ENCODE measurements at regions not wholly inside any gene's neighbourhood (a gene's known extent, or its start where the extent isn't known, plus 50 kb on each side); places are given as distances from the start of the nearest gene placed in this dataset.

DNA sequence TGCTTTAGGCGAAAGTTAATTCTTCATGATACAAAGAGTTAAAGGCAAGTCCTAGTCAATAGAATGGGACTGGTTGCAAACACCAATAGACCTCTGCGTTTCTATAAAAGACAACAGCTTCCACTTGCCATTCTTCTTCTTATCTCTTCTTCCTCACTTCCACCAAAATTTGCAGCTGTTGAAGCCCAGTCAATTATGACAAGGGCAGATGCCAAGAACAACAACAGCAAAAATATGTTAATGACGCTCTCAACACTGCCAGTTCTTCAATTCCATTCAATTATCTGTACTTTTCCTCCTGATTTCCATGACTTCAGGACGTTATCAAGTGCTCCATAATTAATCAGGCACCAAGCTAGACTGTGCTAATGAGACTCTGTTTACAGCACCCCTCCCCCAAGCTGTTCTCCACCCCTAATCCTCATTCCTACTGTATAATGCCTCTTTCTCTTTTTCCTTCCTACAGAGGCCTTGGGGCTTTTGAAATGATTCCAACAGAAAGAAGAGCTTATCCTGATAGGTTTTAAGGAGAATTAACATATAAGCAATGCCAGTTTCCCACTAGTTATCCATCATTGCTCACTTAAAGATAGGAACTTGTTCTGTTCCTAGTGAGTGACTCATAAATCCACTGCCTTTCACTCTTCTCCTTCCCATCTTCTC is 1160.5 kb downstream of the IGSF11 start:
- H4K5ac ChIP-seq (ENCODE audit: low read length) = no peak overlapping the region
- H3K79me1 ChIP-seq (ENCODE audit: low read length) = no peaks in the 10 kb centered on the region
- H3K56ac ChIP-seq (ENCODE audit: low read length) = no peak overlapping the region
- WGBS (ENCODE audit: extremely low coverage, insufficient coverage, low lambda C conversion rate) = no CpG with 5 or more reads among the region's 4 CpGs
- H2AK5ac ChIP-seq (ENCODE audit: low read length) = no peak overlapping the region
- H3K27ac ChIP-seq (ENCODE audit: low read depth, low read length) = no peak overlapping the region
- no peak overlapping the region for H3K23ac ChIP-seq (ENCODE audit: low read length)
- no peak overlapping the region for H3K9ac ChIP-seq (ENCODE audit: low read length)
- no peak overlapping the region for H3K18ac ChIP-seq (ENCODE audit: low read length)
- H2BK15ac ChIP-seq (replicated peaks; ENCODE audit: low read depth) = no peak overlapping the region
- H3K4me3 ChIP-seq (ENCODE audit: low read length) = no peak overlapping the region
- H2BK5ac ChIP-seq (ENCODE audit: low read length) = no peak overlapping the region
- no peak overlapping the region for H3K4me2 ChIP-seq (ENCODE audit: low read length)
- peaks cover 4% of the 10 kb centered on the region for H3K4me1 ChIP-seq (ENCODE audit: control insufficient read depth, low read depth, low read length)
- peak; percentile 68 for DNase-seq
- H4K8ac ChIP-seq (ENCODE audit: low read depth, low read length) = no peak overlapping the region
- no peaks in the 10 kb centered on the region for H3K27me3 ChIP-seq (ENCODE audit: insufficient read depth, low read length, poor library complexity)
- no peak overlapping the region for H3K4ac ChIP-seq (ENCODE audit: low read depth, low read length)
- no peaks in the 10 kb centered on the region for H3K79me2 ChIP-seq (ENCODE audit: control insufficient read depth, insufficient read depth, low read length)
- H3K36me3 ChIP-seq (ENCODE audit: control insufficient read depth, insufficient read depth, low read length) = no peaks in the 10 kb centered on the region
- H2BK120ac ChIP-seq (ENCODE audit: low read depth, low read length) = no peak overlapping the region

DNA sequence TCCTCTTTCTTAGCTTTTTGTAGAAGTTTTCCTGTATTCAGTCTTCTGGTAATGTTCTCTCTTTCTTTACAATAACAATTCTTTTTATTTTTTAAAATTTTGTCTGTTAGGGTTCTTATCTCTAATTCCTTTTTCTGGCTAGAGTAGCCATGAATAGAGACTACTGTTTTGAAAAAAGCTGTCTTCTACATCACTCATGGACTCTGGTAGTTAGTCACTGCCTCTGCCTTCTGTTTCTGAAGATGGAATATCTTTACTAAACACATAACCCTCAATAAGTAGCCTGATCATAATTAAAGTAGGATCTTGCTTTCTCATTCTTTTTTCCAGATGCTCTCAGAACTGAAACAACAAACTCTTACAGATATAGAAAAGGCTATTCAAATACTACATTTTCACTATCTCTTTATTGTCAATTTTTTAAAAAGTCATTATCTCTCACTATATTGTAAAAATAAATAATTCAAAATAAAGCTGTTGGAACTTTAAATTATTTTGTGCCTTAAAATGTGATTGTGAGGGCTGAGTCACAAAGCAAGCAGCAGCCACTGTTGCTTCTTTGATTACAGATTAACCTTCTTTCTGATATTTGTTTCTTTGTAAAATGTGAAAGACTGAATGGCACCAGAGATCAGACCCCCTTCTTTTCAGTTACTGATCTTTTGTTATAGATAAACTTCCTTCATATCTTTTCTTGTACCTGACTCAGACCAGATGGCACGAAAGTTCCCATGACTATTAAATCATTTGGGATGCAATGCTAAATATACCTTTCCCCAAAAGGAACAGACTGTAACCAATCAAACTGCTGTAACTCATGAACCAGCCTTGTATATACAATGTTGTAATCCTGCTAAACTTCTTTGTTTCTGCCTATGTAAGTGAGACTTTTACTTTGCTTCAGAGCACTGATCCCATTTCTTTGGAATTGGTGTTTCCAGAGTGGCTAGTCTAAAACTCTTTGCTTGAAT is 1159.5 kb downstream of the IGSF11 start:
- H3K4me2 ChIP-seq (ENCODE audit: low read length) = no peak overlapping the region
- H4K8ac ChIP-seq (ENCODE audit: low read depth, low read length) = no peak overlapping the region
- no peak overlapping the region for H3K27ac ChIP-seq (ENCODE audit: low read depth, low read length)
- H3K23ac ChIP-seq (ENCODE audit: low read length) = no peak overlapping the region
- H2BK15ac ChIP-seq (replicated peaks; ENCODE audit: low read depth) = no peak overlapping the region
- DNase-seq = no peak
- H2BK120ac ChIP-seq (ENCODE audit: low read depth, low read length) = no peak overlapping the region
- no peak overlapping the region for H3K4me3 ChIP-seq (ENCODE audit: low read length)
- no peak overlapping the region for H2BK5ac ChIP-seq (ENCODE audit: low read length)
- H3K79me1 ChIP-seq (ENCODE audit: low read length) = no peaks in the 10 kb centered on the region
- H3K56ac ChIP-seq (ENCODE audit: low read length) = no peak overlapping the region
- H3K9ac ChIP-seq (ENCODE audit: low read length) = no peak overlapping the region
- no peaks in the 10 kb centered on the region for H3K36me3 ChIP-seq (ENCODE audit: control insufficient read depth, insufficient read depth, low read length)
- no peak overlapping the region for H2AK5ac ChIP-seq (ENCODE audit: low read length)
- H3K79me2 ChIP-seq (ENCODE audit: control insufficient read depth, insufficient read depth, low read length) = no peaks in the 10 kb centered on the region
- peaks cover 4% of the 10 kb centered on the region for H3K4me1 ChIP-seq (ENCODE audit: control insufficient read depth, low read depth, low read length)
- WGBS (ENCODE audit: extremely low coverage, insufficient coverage, low lambda C conversion rate) = no CpG with 5 or more reads among the region's 1 CpG
- H3K27me3 ChIP-seq (ENCODE audit: insufficient read depth, low read length, poor library complexity) = no peaks in the 10 kb centered on the region
- H3K4ac ChIP-seq (ENCODE audit: low read depth, low read length) = no peak overlapping the region
- no peak overlapping the region for H3K18ac ChIP-seq (ENCODE audit: low read length)
- no peak overlapping the region for H4K5ac ChIP-seq (ENCODE audit: low read length)

DNA sequence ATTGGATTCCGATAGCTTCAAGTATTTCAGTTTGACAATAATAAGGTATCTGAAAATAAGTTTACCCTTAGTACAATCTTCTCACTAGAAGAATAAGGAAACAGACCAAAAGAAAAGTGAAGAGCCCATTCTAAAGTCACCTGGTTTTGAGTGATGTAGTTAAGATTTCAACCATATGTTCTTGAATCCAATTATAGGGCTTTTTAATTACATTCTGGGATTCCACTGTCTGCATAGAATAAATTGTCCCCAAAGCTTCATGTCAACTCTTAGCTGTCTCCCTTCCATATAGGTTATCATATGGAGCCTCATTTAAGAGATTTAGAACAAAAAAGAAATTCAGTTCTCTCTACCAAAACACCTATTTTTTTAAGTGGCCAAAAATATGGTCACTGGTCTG is 1158.8 kb downstream of the IGSF11 start:
- Histone ChIP-seq H3K23ac (ENCODE audit: low read length) (no peak overlapping the region), H3K27ac (ENCODE audit: low read depth, low read length) (no peak overlapping the region), H2BK120ac (ENCODE audit: low read depth, low read length) (no peak overlapping the region), H3K36me3 (ENCODE audit: control insufficient read depth, insufficient read depth, low read length) (no peaks in the 10 kb centered on the region), H3K4me3 (ENCODE audit: low read length) (no peak overlapping the region), H4K5ac (ENCODE audit: low read length) (no peak overlapping the region), H3K4ac (ENCODE audit: low read depth, low read length) (no peak overlapping the region), H3K79me1 (ENCODE audit: low read length) (no peaks in the 10 kb centered on the region), H2BK15ac (replicated peaks; ENCODE audit: low read depth) (no peak overlapping the region), H3K27me3 (ENCODE audit: insufficient read depth, low read length, poor library complexity) (no peaks in the 10 kb centered on the region), H3K4me1 (ENCODE audit: control insufficient read depth, low read depth, low read length) (peaks cover 4% of the 10 kb centered on the region), H3K56ac (ENCODE audit: low read length) (no peak overlapping the region), H2AK5ac (ENCODE audit: low read length) (no peak overlapping the region), H3K79me2 (ENCODE audit: control insufficient read depth, insufficient read depth, low read length) (no peaks in the 10 kb centered on the region), H3K4me2 (ENCODE audit: low read length) (no peak overlapping the region), H4K8ac (ENCODE audit: low read depth, low read length) (no peak overlapping the region), H3K9ac (ENCODE audit: low read length) (no peak overlapping the region), H3K18ac (ENCODE audit: low read length) (no peak overlapping the region), H2BK5ac (ENCODE audit: low read length) (no peak overlapping the region)
- DNase-seq = no peak
- no CpG with 5 or more reads among the region's 1 CpG for WGBS (ENCODE audit: extremely low coverage, insufficient coverage, low lambda C conversion rate)

DNA sequence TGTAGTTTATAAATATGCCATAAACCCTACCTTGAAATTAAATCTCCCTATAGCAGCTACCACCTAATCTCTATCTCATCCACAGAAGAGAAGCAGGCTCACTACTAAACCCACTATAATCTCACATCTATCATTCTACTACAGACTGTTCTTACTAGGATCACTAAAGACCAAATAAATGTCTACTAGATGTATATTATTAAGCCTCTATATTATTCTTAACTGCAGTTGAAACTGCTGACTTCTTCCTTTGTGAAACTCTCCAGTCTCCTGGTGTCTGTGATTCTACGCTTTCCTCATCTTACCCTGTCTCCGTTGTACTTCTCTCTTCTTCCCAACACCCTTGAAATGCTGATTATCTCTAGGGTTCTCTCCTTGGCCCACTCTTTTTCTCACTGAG is 1154.0 kb downstream of the IGSF11 start:
- no peak overlapping the region for H3K9ac ChIP-seq (ENCODE audit: low read length)
- no peaks in the 10 kb centered on the region for H3K36me3 ChIP-seq (ENCODE audit: control insufficient read depth, insufficient read depth, low read length)
- H2BK5ac ChIP-seq (ENCODE audit: low read length) = no peak overlapping the region
- H4K8ac ChIP-seq (ENCODE audit: low read depth, low read length) = no peak overlapping the region
- H2AK5ac ChIP-seq (ENCODE audit: low read length) = no peak overlapping the region
- no CpG with 5 or more reads among the region's 2 CpGs for WGBS (ENCODE audit: extremely low coverage, insufficient coverage, low lambda C conversion rate)
- no peak overlapping the region for H3K56ac ChIP-seq (ENCODE audit: low read length)
- H3K4me1 ChIP-seq (ENCODE audit: control insufficient read depth, low read depth, low read length) = peaks cover 2% of the 10 kb centered on the region
- no peak for DNase-seq
- H3K27me3 ChIP-seq (ENCODE audit: insufficient read depth, low read length, poor library complexity) = peaks cover 1% of the 10 kb centered on the region
- H2BK15ac ChIP-seq (replicated peaks; ENCODE audit: low read depth) = no peak overlapping the region
- H4K5ac ChIP-seq (ENCODE audit: low read length) = no peak overlapping the region
- H3K27ac ChIP-seq (ENCODE audit: low read depth, low read length) = no peak overlapping the region
- no peak overlapping the region for H3K23ac ChIP-seq (ENCODE audit: low read length)
- H3K4me3 ChIP-seq (ENCODE audit: low read length) = no peak overlapping the region
- H2BK120ac ChIP-seq (ENCODE audit: low read depth, low read length) = no peak overlapping the region
- no peak overlapping the region for H3K4ac ChIP-seq (ENCODE audit: low read depth, low read length)
- H3K79me1 ChIP-seq (ENCODE audit: low read length) = no peaks in the 10 kb centered on the region
- H3K4me2 ChIP-seq (ENCODE audit: low read length) = no peak overlapping the region
- H3K79me2 ChIP-seq (ENCODE audit: control insufficient read depth, insufficient read depth, low read length) = no peaks in the 10 kb centered on the region
- H3K18ac ChIP-seq (ENCODE audit: low read length) = no peak overlapping the region

DNA sequence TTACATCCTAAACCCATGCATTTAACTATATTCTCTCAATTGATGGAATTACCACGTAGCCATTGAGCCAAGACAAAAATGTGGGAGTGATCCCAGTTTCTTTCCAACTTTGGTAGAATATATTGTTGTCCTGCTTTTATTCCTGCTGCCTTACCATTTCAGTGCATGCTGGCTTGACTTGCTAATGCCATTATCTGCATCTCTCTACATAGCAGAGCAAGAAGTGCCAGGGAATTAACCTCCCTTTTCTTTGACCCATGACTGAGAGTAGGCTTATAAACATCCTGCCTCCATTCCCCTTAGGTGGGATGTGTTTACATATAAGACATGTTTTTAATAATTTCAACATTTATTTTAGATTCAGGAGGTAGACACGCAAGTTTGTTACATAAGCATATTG is 1153.4 kb downstream of the IGSF11 start:
- no peak overlapping the region for H2AK5ac ChIP-seq (ENCODE audit: low read length)
- H3K56ac ChIP-seq (ENCODE audit: low read length) = no peak overlapping the region
- no peak overlapping the region for H4K5ac ChIP-seq (ENCODE audit: low read length)
- peaks cover 1% of the 10 kb centered on the region for H3K27me3 ChIP-seq (ENCODE audit: insufficient read depth, low read length, poor library complexity)
- no CpG with 5 or more reads among the region's 2 CpGs for WGBS (ENCODE audit: extremely low coverage, insufficient coverage, low lambda C conversion rate)
- no peak overlapping the region for H3K4me2 ChIP-seq (ENCODE audit: low read length)
- no peaks in the 10 kb centered on the region for H3K79me2 ChIP-seq (ENCODE audit: control insufficient read depth, insufficient read depth, low read length)
- H3K27ac ChIP-seq (ENCODE audit: low read depth, low read length) = no peak overlapping the region
- H3K23ac ChIP-seq (ENCODE audit: low read length) = no peak overlapping the region
- H3K4me1 ChIP-seq (ENCODE audit: control insufficient read depth, low read depth, low read length) = peaks cover 2% of the 10 kb centered on the region
- H4K8ac ChIP-seq (ENCODE audit: low read depth, low read length) = no peak overlapping the region
- no peak overlapping the region for H3K4ac ChIP-seq (ENCODE audit: low read depth, low read length)
- H2BK120ac ChIP-seq (ENCODE audit: low read depth, low read length) = no peak overlapping the region
- H2BK5ac ChIP-seq (ENCODE audit: low read length) = no peak overlapping the region
- DNase-seq = no peak
- no peak overlapping the region for H3K4me3 ChIP-seq (ENCODE audit: low read length)
- H3K36me3 ChIP-seq (ENCODE audit: control insufficient read depth, insufficient read depth, low read length) = no peaks in the 10 kb centered on the region
- H3K79me1 ChIP-seq (ENCODE audit: low read length) = no peaks in the 10 kb centered on the region
- no peak overlapping the region for H3K18ac ChIP-seq (ENCODE audit: low read length)
- H2BK15ac ChIP-seq (replicated peaks; ENCODE audit: low read depth) = no peak overlapping the region
- H3K9ac ChIP-seq (ENCODE audit: low read length) = no peak overlapping the region

Measured in mesendoderm (in vitro differentiated cells).